ENCODE measurements at regions not wholly inside any gene's neighbourhood (a gene's known extent, or its start where the extent isn't known, plus 50 kb on each side); places are given as distances from the start of the nearest gene placed in this dataset.
A peak's percentile ranks its signal among the peaks of the same experiment; 100 is the strongest.

- H3K9me3 Mint-ChIP-seq (ENCODE audit: unreplicated experiment) = no peaks in the 10 kb centered on the region
- CTCF ChIA-PET = interaction anchor here (0.5 to 2.5 kb wide), 10 partner anchors 8 to 462 kb away, joined by 3 to 35 read pairs (median 4); a partner anchor contains a TSS
- no peak overlapping the region for H3K4me3 Mint-ChIP-seq (ENCODE audit: unreplicated experiment)
- BruUV-seq (replicated peaks) = no TSS peak
- H3K27me3 Mint-ChIP-seq (ENCODE audit: insufficient read depth, unreplicated experiment) = peaks cover 2% of the 10 kb centered on the region
- H3K4me1 ChIP-seq = no peaks in the 10 kb centered on the region
- POLR2A ChIA-PET = no interaction called here
- peaks cover 16% of the 10 kb centered on the region for H3K36me3 Mint-ChIP-seq (ENCODE audit: insufficient read depth, unreplicated experiment)
- peaks cover 9% of the 10 kb centered on the region for H3K4me1 Mint-ChIP-seq (ENCODE audit: low read depth, unreplicated experiment)
- peak; percentile 61 to 79 for TF ChIP-seq CTCF (IDR thresholded peaks at IDR 0.05; ENCODE audit: insufficient read depth in 1 of 2, low read depth in 1 of 2, low read length in 1 of 2, severe bottlenecking in 1 of 2, unreplicated experiment in 1 of 2)
- no peaks in the 10 kb centered on the region for H3K9me3 ChIP-seq
- H3K4me3 ChIP-seq (ENCODE audit: low read depth, low read length) = no peak overlapping the region
- H3K27ac Mint-ChIP-seq (ENCODE audit: unreplicated experiment) = no peak overlapping the region
- H3K27me3 ChIP-seq (replicated peaks; ENCODE audit: control insufficient read depth, insufficient read depth, low read length) = no peaks in the 10 kb centered on the region
- H3K36me3 ChIP-seq (ENCODE audit: control insufficient read depth, insufficient read depth, low read length) = no peaks in the 10 kb centered on the region
- intact Hi-C loops (cut with micrococcal nuclease; ENCODE audit: unreplicated experiment) = loop anchor here (1.0 to 5.0 kb wide), 3 partner anchors 91 to 420 kb away; no protein-coding TSS in a partner anchor
- DNase-seq = peak in 1 of 2 experiments; percentile 69
Observed at GRCh38 chr6:27608916-27609883, 136.3 kb upstream of the ZNF184 start.

- peak; percentile 84 to 87 for DNase-seq
- CTCF ChIA-PET = interaction anchor here (0.7 to 1.5 kb wide), 3 partner anchors 82 to 418 kb away, joined by 3 to 6 read pairs (median 4); no protein-coding TSS in a partner anchor
- POLR2A ChIA-PET = interaction anchor here (0.7 kb wide), 1 partner anchor 178 kb away, joined by 3 read pairs; no protein-coding TSS in a partner anchor
- H3K36me3 ChIP-seq (ENCODE audit: control insufficient read depth, insufficient read depth, low read length) = no peaks in the 10 kb centered on the region
- Mint-ChIP-seq H3K27me3 (ENCODE audit: insufficient read depth, unreplicated experiment) (peaks cover 2% of the 10 kb centered on the region), H3K4me3 (ENCODE audit: unreplicated experiment) (peak overlapping the region; percentile 96), H3K27ac (ENCODE audit: unreplicated experiment) (peak overlapping the region; percentile 94), H3K4me1 (ENCODE audit: low read depth, unreplicated experiment) (peaks cover 9% of the 10 kb centered on the region), H3K36me3 (ENCODE audit: insufficient read depth, unreplicated experiment) (peaks cover 16% of the 10 kb centered on the region), H3K9me3 (ENCODE audit: unreplicated experiment) (no peaks in the 10 kb centered on the region)
- peak overlapping the region; percentile 52 for H3K4me3 ChIP-seq (ENCODE audit: low read depth, low read length)
- no peak for TF ChIP-seq CTCF (IDR thresholded peaks at IDR 0.05; ENCODE audit: insufficient read depth in 1 of 2, low read depth in 1 of 2, low read length in 1 of 2, severe bottlenecking in 1 of 2, unreplicated experiment in 1 of 2)
- H3K4me1 ChIP-seq = no peaks in the 10 kb centered on the region
- no peaks in the 10 kb centered on the region for H3K9me3 ChIP-seq
- no peaks in the 10 kb centered on the region for H3K27me3 ChIP-seq (replicated peaks; ENCODE audit: control insufficient read depth, insufficient read depth, low read length)
- no TSS peak for BruUV-seq (replicated peaks)
- intact Hi-C loops (cut with micrococcal nuclease; ENCODE audit: unreplicated experiment) = loop anchor here (1.0 to 5.0 kb wide), 3 partner anchors 13 to 308 kb away; no protein-coding TSS in a partner anchor
Observed at GRCh38 chr6:27605401-27606342, 132.8 kb upstream of the ZNF184 start.
